CD14-positive monocyte (primary cell): ENCODE measurements at regions not wholly inside any gene's neighbourhood (a gene's known extent, or its start where the extent isn't known, plus 50 kb on each side); places are given as distances from the start of the nearest gene placed in this dataset.

Source experiments
- DNase-seq, 3 donors: peaks; one replicate each; pipeline ENCODE4 v3.0.0-alpha.2; 2011 to 2022
- H2AFZ ChIP-seq: 2 replicates; pipeline ENCODE4 v1.6.0; 2012; ENCODE audit warnings: mild to moderate bottlenecking, low read depth, low read length, inconsistent platforms; ENCODE audit not compliant: insufficient read depth, poor library complexity, severe bottlenecking
- H3K27ac ChIP-seq, 2 donors: 1 replicate in 1 of 2; 2 replicates in 1 of 2; pipeline ENCODE4 v1.5.1; 2012 to 2013; ENCODE audit warnings: low read length in 2 of 2, control low read depth in 1 of 2, inconsistent platforms in 1 of 2, low read depth in 1 of 2, mild to moderate bottlenecking in 1 of 2
- H3K27me3 ChIP-seq, 2 donors: one replicate each; pipeline versions ENCODE4 v1.6.0 to v1.6.1; 2011 to 2013; ENCODE audit warnings: low read length in 2 of 2; ENCODE audit not compliant: control insufficient read depth in 2 of 2, insufficient read depth in 2 of 2
- H3K36me3 ChIP-seq, 2 donors: replicated peaks in 1 of 2; 1 replicate in 1 of 2; 2 replicates in 1 of 2; pipeline versions ENCODE4 v1.5.1 to v1.6.1; 2012 to 2013; ENCODE audit warnings: low read length in 2 of 2, control low read depth in 1 of 2, inconsistent platforms in 1 of 2, mild to moderate bottlenecking in 1 of 2; ENCODE audit not compliant: insufficient read depth in 2 of 2, control insufficient read depth in 1 of 2
- H3K4me1 ChIP-seq, 2 donors: 1 replicate in 1 of 2; 2 replicates in 1 of 2; pipeline versions ENCODE4 v1.5.1 to v1.6.1; 2012 to 2013; ENCODE audit warnings: low read length in 2 of 2, control low read depth in 1 of 2, inconsistent platforms in 1 of 2, mild to moderate bottlenecking in 1 of 2, moderate library complexity in 1 of 2; ENCODE audit not compliant: insufficient read depth in 2 of 2, control insufficient read depth in 1 of 2
- H3K4me2 ChIP-seq: replicated peaks from 2 replicates; pipeline ENCODE3; 2012; ENCODE audit warnings: low read length, moderate library complexity, mild to moderate bottlenecking; ENCODE audit not compliant: poor library complexity, severe bottlenecking; ENCODE audit errors: extremely low read depth
- H3K4me3 ChIP-seq, 3 experiments: fragments of 200-600 bp in 1 of 3; sonication (generic) in 1 of 3; replicated peaks in 1 of 3; 1 replicate in 2 of 3; 2 replicates in 1 of 3; pipeline ENCODE4 v1.5.1; 2011 to 2013; ENCODE audit warnings: low read length in 3 of 3, mild to moderate bottlenecking in 3 of 3, control low read depth in 2 of 3, low read depth in 2 of 3, inconsistent platforms in 1 of 3, moderate library complexity in 1 of 3
- H3K79me2 ChIP-seq: 2 replicates; pipeline ENCODE4 v1.6.0; 2012; ENCODE audit warnings: mild to moderate bottlenecking, control low read depth, inconsistent platforms, low read length, moderate library complexity; ENCODE audit not compliant: insufficient read depth
- H3K9ac ChIP-seq: 2 replicates; pipeline ENCODE4 v1.6.0; 2017; ENCODE audit warnings: low read length, mild to moderate bottlenecking; ENCODE audit not compliant: insufficient read depth, poor library complexity, severe bottlenecking
- H3K9me3 ChIP-seq, 2 donors: replicated peaks in 1 of 2; 1 replicate in 1 of 2; 2 replicates in 1 of 2; pipeline versions ENCODE4 v1.5.1 to v1.6.1; 2012 to 2013; ENCODE audit warnings: low read length in 2 of 2, control low read depth in 1 of 2; ENCODE audit not compliant: control insufficient read depth in 1 of 2, insufficient read depth in 1 of 2
- H4K20me1 ChIP-seq: 2 replicates; pipeline ENCODE4 v1.6.0; 2012; ENCODE audit warnings: mild to moderate bottlenecking, low read length, control low read depth, moderate library complexity; ENCODE audit not compliant: insufficient read depth
- H3K27ac Mint-ChIP-seq, 7 donors: one replicate each; pipeline ENCODE4 v1.8.0; 2020; ENCODE audit warnings: mild to moderate bottlenecking in 7 of 7, mixed read lengths in 7 of 7, moderate library complexity in 6 of 7, inconsistent platforms in 2 of 7
- H3K27me3 Mint-ChIP-seq, 3 donors: one replicate each; pipeline ENCODE4 v1.8.0; 2021 to 2022; ENCODE audit warnings: low read depth in 3 of 3, mild to moderate bottlenecking in 3 of 3, mixed read lengths in 3 of 3, moderate library complexity in 3 of 3, inconsistent platforms in 1 of 3
- H3K36me3 Mint-ChIP-seq, 2 donors: one replicate each; pipeline ENCODE4 v1.8.0; 2020; ENCODE audit warnings: mixed read lengths in 2 of 2, inconsistent platforms in 1 of 2, mild to moderate bottlenecking in 1 of 2
- H3K4me1 Mint-ChIP-seq: one replicate; pipeline ENCODE4 v1.8.0; 2020; ENCODE audit warnings: mild to moderate bottlenecking, mixed read lengths
- H3K4me3 Mint-ChIP-seq, 2 donors: one replicate each; pipeline ENCODE4 v1.8.0; 2020; ENCODE audit warnings: mild to moderate bottlenecking in 2 of 2, mixed read lengths in 2 of 2, moderate library complexity in 1 of 2
- H3K9me3 Mint-ChIP-seq, 7 donors: one replicate each; pipeline ENCODE4 v1.8.0; 2020 to 2022; ENCODE audit warnings: mixed read lengths in 7 of 7, mild to moderate bottlenecking in 6 of 7, moderate library complexity in 6 of 7, inconsistent platforms in 2 of 7
- WGBS: methylation state at CpG from one replicate; pipeline ENCODE4 v1.1.5; 2013; ENCODE audit warnings: missing lambda C conversion rate; ENCODE audit not compliant: insufficient coverage; 5-methylcytosine and 5-hydroxymethylcytosine counted together
- intact Hi-C, 2 donors: fragments of 100-400 bp; cut with micrococcal nuclease; formaldehyde crosslinking; loops; one replicate each; pipeline versions ENCODE4 v1.15.0 to v1.15.1; 2023
- TF ChIP-seq, protein P1 (sequence below): fragments of 200-600 bp; IDR thresholded peaks from one replicate; pipeline ENCODE4 v1.8.0; 2022; ENCODE audit warnings: antibody characterized with exemption, mild to moderate bottlenecking

GRCh38 chr2:241947004-241947350, 77.4 kb downstream of the RTP5 start:
- no peaks in the 10 kb centered on the region for H3K79me2 ChIP-seq
- DNase-seq = no peak
- intact Hi-C loops = no loop called here
- no peak overlapping the region for H3K4me3 ChIP-seq
- H2AFZ ChIP-seq = no peak overlapping the region
- no peaks in the 10 kb centered on the region for H3K27me3 ChIP-seq
- Mint-ChIP-seq H3K9me3 (peaks cover 0 to 8% (median 4%) of the 10 kb centered on the region in 7 donors), H3K27me3 (peaks cover 0 to 5% (median 4%) of the 10 kb centered on the region in 3 donors), H3K36me3 (no peaks in the 10 kb centered on the region), H3K27ac (no peak overlapping the region), H3K4me3 (no peak overlapping the region), H3K4me1 (peaks cover 5% of the 10 kb centered on the region)
- no peaks in the 10 kb centered on the region for H3K36me3 ChIP-seq
- H3K27ac ChIP-seq = no peak overlapping the region
- H4K20me1 ChIP-seq = no peaks in the 10 kb centered on the region
- peaks cover 0 to 5% of the 10 kb centered on the region in 2 donors for H3K9me3 ChIP-seq
- TF ChIP-seq, protein P1, sequence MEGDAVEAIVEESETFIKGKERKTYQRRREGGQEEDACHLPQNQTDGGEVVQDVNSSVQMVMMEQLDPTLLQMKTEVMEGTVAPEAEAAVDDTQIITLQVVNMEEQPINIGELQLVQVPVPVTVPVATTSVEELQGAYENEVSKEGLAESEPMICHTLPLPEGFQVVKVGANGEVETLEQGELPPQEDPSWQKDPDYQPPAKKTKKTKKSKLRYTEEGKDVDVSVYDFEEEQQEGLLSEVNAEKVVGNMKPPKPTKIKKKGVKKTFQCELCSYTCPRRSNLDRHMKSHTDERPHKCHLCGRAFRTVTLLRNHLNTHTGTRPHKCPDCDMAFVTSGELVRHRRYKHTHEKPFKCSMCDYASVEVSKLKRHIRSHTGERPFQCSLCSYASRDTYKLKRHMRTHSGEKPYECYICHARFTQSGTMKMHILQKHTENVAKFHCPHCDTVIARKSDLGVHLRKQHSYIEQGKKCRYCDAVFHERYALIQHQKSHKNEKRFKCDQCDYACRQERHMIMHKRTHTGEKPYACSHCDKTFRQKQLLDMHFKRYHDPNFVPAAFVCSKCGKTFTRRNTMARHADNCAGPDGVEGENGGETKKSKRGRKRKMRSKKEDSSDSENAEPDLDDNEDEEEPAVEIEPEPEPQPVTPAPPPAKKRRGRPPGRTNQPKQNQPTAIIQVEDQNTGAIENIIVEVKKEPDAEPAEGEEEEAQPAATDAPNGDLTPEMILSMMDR = no peak
- WGBS = 98% methylated on average over 19 of the region's 28 CpGs
- H3K4me1 ChIP-seq = no peaks in the 10 kb centered on the region
- no peak overlapping the region for H3K9ac ChIP-seq
- H3K4me2 ChIP-seq = no peak overlapping the region

- Mint-ChIP-seq H3K4me3 (no peak overlapping the region), H3K36me3 (no peaks in the 10 kb centered on the region), H3K27me3 (peaks cover 0 to 5% (median 4%) of the 10 kb centered on the region in 3 donors), H3K27ac (no peak overlapping the region), H3K9me3 (peaks cover 0 to 8% (median 4%) of the 10 kb centered on the region in 7 donors), H3K4me1 (peaks cover 3% of the 10 kb centered on the region)
- Histone ChIP-seq H3K27ac (no peak overlapping the region), H3K27me3 (no peaks in the 10 kb centered on the region), H3K36me3 (no peaks in the 10 kb centered on the region), H4K20me1 (no peaks in the 10 kb centered on the region), H2AFZ (no peak overlapping the region), H3K9me3 (peaks cover 0 to 5% of the 10 kb centered on the region in 2 donors), H3K9ac (no peak overlapping the region), H3K79me2 (no peaks in the 10 kb centered on the region), H3K4me1 (no peaks in the 10 kb centered on the region), H3K4me3 (no peak overlapping the region), H3K4me2 (no peak overlapping the region)
- 99% methylated on average over 15 of the region's 21 CpGs for WGBS
- no peak for DNase-seq
- intact Hi-C loops = no loop called here
- TF ChIP-seq, protein P1 = no peak
These were observed 77.9 kb downstream of the RTP5 start for GRCh38 chr2:241947401-241947800.
